Large intestine (tissue), 3 donors: ENCODE measurements at regions not wholly inside any gene's neighbourhood (a gene's known extent, or its start where the extent isn't known, plus 50 kb on each side); places are given as distances from the start of the nearest gene placed in this dataset.

Experiments used
- DNase-seq, 2 donors: peaks; one replicate each; pipeline versions ENCODE4 v3.0.0 to v3.0.0-alpha.2; 2013
- H3K27ac ChIP-seq: one replicate; pipeline ENCODE4 v1.5.1; 2013; ENCODE audit warnings: low read length
- H3K27me3 ChIP-seq: 2 replicates; pipeline ENCODE4 v1.6.1; 2013; ENCODE audit warnings: low read length; ENCODE audit not compliant: control insufficient read depth, insufficient read depth
- H3K36me3 ChIP-seq: 2 replicates; pipeline ENCODE4 v1.6.1; 2013; ENCODE audit warnings: low read length; ENCODE audit not compliant: control insufficient read depth, insufficient read depth
- H3K4me1 ChIP-seq: one replicate; pipeline ENCODE4 v1.6.1; 2013; ENCODE audit warnings: low read length; ENCODE audit not compliant: control insufficient read depth, insufficient read depth
- H3K4me3 ChIP-seq: one replicate; pipeline ENCODE4 v1.5.1; 2013; ENCODE audit warnings: low read length
- H3K9me3 ChIP-seq: one replicate; pipeline ENCODE4 v1.6.1; 2013; ENCODE audit warnings: mild to moderate bottlenecking, low read depth, low read length, moderate library complexity; ENCODE audit not compliant: control insufficient read depth
- WGBS: methylation state at CpG from one replicate; pipeline ENCODE4 v1.1.5; 2013; ENCODE audit warnings: low lambda C conversion rate; ENCODE audit not compliant: insufficient coverage; 5-methylcytosine and 5-hydroxymethylcytosine counted together

DNA sequence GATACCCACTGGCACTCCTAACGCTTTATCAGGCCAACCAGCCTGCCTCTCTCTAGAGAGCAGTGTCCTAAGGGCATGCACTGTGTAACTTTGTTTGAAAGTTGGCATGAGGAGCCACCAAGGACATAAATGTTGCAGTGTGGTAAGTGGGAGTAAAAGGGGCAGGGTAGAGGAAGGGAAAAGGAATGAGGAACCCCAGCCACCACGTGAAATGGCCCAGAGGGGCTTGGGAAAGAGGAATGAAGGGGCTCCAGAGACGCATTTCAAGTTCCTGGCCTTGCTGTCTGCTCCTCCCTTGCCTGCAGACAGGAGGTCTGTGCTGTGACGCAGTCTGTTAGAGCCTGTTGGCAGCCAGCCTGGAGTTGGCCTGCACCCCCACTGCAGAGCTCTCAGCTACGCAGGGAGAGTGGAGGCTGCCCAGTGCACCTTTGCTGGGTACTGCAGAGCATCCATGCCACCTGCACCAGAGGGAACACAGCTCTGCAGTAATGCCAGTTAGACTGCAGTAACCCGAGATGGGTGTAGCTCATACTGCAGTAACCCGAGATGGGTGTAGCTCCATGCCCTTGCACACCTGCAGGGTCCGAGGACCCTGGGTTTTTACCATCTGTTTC, 86.8 kb upstream of the SNAP25 start:
- H3K4me1 ChIP-seq = no peaks in the 10 kb centered on the region
- no CpG with 5 or more reads among the region's 8 CpGs for WGBS
- no peaks in the 10 kb centered on the region for H3K27me3 ChIP-seq
- H3K9me3 ChIP-seq = no peaks in the 10 kb centered on the region
- H3K4me3 ChIP-seq = no peak overlapping the region
- H3K27ac ChIP-seq = no peak overlapping the region
- H3K36me3 ChIP-seq = no peaks in the 10 kb centered on the region
- peak; percentile 11 to 15 for DNase-seq

DNA sequence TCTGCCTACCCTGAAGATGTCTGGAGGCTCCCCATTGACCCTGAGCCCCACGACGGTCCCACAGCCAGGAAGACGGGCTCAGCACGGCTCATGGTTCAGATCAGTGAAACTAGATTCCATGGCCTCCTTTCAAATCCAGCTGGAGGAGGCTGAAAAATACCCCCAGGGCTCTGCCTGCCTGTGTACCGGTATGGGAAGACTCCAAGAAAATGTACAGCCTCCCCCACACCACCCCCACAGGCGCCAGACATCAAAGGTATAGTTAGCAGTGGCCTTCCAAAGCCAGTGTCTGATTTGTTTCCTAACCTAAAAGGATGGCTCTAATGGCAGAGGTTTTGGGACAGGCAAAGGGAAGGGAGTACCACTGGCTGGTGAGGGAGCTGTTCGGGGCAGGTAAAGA, 86.2 kb upstream of the SNAP25 start:
- no peak overlapping the region for H3K4me3 ChIP-seq
- H3K4me1 ChIP-seq = no peaks in the 10 kb centered on the region
- DNase-seq = no peak
- no peak overlapping the region for H3K27ac ChIP-seq
- H3K27me3 ChIP-seq = no peaks in the 10 kb centered on the region
- no peaks in the 10 kb centered on the region for H3K36me3 ChIP-seq
- no peaks in the 10 kb centered on the region for H3K9me3 ChIP-seq
- no CpG with 5 or more reads among the region's 7 CpGs for WGBS

DNA sequence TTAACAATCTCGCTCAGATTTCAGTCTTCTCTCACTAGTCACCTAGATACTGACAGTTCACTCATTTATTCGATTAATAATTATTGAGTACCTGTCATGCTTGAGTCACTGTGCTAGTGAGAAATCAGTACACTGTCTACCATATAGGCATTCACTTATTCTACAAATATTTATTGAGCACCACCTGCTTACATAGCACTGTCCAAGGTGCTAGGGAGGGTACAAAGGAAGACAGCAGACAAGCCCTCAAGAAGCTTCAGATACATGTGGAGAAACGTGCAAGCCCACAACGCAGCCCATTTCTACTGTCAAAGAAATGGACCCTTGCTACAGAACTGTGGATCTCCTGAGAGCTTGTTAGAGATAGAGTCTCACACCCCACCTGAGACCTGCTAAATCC, 85.1 kb upstream of the SNAP25 start:
- H3K36me3 ChIP-seq = no peaks in the 10 kb centered on the region
- WGBS = 83% methylated on average over 1 of the region's 4 CpGs
- no peaks in the 10 kb centered on the region for H3K9me3 ChIP-seq
- no peaks in the 10 kb centered on the region for H3K27me3 ChIP-seq
- no peak overlapping the region for H3K4me3 ChIP-seq
- no peaks in the 10 kb centered on the region for H3K4me1 ChIP-seq
- DNase-seq = no peak
- H3K27ac ChIP-seq = no peak overlapping the region

DNA sequence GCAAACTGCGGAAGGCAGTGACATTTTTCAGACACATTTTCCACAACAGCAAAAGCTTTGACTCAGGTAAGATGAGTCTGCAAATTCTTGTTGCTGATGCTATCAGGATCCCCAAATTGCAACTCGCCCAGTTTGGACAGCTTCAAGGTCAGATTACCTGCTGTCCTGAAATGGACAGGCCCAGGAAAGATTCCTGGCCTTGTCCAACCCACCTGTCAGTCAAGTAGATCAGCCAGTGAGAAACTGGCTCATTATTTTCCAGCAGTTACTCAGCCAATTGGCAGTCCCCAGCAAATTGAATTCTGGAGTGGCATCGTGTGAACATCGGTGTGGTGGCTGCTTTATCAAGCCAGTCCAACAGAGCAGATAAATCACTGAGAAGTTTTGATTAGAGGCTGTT, 84.5 kb upstream of the SNAP25 start:
- Histone ChIP-seq H3K4me3 (no peak overlapping the region), H3K4me1 (no peaks in the 10 kb centered on the region), H3K9me3 (no peaks in the 10 kb centered on the region), H3K27ac (no peak overlapping the region), H3K27me3 (no peaks in the 10 kb centered on the region), H3K36me3 (no peaks in the 10 kb centered on the region)
- no peak for DNase-seq
- WGBS = no CpG with 5 or more reads among the region's 4 CpGs

DNA sequence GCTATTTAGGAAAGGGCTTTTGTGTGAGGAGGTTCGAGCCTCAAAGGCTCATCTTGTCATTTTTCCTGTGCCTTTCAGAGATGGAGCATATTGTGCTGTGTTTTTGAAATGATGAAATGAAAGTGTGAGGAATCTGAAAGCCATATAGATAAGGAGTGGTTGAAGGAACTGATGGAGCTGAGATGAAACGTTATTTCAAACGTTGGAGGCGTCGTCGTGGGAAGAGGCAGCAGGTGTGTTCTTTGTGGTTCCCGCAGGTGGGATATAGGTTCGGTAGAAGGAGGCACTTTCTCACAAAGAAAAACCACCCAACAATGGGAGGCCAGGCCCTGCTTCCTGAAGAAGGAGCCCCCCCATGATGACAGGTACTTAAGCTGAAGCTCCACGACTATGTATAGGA, 83.2 kb upstream of the SNAP25 start:
- no peaks in the 10 kb centered on the region for H3K9me3 ChIP-seq
- no peaks in the 10 kb centered on the region for H3K27me3 ChIP-seq
- WGBS = no CpG with 5 or more reads among the region's 9 CpGs
- H3K27ac ChIP-seq = no peak overlapping the region
- no peak overlapping the region for H3K4me3 ChIP-seq
- H3K4me1 ChIP-seq = no peaks in the 10 kb centered on the region
- no peaks in the 10 kb centered on the region for H3K36me3 ChIP-seq
- no peak for DNase-seq

DNA sequence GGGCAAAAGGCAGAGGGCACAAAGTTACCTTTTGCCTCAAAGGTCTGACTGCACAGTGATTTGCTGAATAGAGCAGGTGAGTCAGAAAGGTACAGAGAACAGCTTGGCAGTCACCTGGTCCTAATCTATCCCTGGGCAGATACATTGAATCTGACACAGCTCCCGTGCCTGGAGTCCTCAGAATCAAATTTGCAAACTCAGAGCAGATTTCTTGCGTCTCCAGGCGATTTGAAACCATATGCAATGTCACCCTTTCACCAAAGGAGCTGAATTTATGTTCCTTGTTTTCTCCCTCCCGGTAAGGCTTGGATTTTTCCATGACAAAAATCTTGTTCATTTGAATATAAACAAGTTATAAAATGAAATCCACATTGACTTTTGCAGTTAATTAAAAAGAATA, 81.6 kb upstream of the SNAP25 start:
- no peak overlapping the region for H3K4me3 ChIP-seq
- H3K4me1 ChIP-seq = no peaks in the 10 kb centered on the region
- H3K27me3 ChIP-seq = no peaks in the 10 kb centered on the region
- no peak overlapping the region for H3K27ac ChIP-seq
- no peaks in the 10 kb centered on the region for H3K9me3 ChIP-seq
- no peak for DNase-seq
- H3K36me3 ChIP-seq = no peaks in the 10 kb centered on the region
- WGBS = 80% methylated on average over 1 of the region's 4 CpGs

DNA sequence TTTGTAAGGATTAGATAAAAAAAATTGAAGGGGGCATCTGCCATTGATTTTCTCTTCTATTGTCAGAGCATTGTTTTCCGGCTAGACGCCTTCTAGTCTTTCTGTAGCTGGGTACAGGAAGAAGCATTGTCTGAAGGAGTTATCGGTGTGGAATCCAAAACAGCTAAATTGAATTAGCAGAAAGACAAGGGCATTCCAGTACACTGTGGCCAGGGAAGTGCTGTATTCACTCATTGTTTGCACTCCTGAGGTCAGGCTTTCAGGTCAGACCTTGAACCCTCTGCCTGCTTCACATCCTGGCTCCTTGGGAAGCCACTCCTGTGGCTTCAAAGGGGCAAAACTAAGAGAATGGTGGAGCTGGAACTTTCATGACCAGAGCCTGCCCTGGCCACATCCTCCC, 81.1 kb upstream of the SNAP25 start:
- no peak overlapping the region for H3K27ac ChIP-seq
- no peaks in the 10 kb centered on the region for H3K27me3 ChIP-seq
- WGBS = 60% methylated on average over 1 of the region's 3 CpGs
- H3K4me3 ChIP-seq = no peak overlapping the region
- DNase-seq = no peak
- H3K36me3 ChIP-seq = no peaks in the 10 kb centered on the region
- H3K9me3 ChIP-seq = no peaks in the 10 kb centered on the region
- no peaks in the 10 kb centered on the region for H3K4me1 ChIP-seq

DNA sequence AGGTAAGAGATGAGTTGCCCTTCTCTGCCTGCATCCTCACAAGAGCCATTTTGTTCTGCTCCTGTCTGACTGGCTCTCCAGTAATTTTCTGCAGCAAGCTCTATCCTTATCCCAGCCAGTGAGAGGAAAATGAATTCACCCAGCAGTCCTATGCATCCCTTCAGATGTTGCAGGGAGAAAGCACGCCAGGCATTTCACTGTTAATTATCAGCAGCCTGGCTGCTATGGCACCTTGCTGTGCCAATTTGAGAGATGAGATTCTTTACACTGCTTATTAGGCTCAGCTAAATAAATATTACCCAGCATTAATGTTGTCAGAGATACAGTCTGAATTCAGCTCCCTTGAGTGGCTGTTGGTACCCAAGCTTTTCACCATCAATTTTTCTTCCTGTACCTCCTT, 61.1 kb upstream of the SNAP25 start:
- no peak for DNase-seq
- Histone ChIP-seq H3K4me1 (no peaks in the 10 kb centered on the region), H3K9me3 (no peaks in the 10 kb centered on the region), H3K27me3 (no peaks in the 10 kb centered on the region), H3K36me3 (no peaks in the 10 kb centered on the region), H3K27ac (no peak overlapping the region), H3K4me3 (no peak overlapping the region)
- no CpG with 5 or more reads among the region's 1 CpG for WGBS

DNA sequence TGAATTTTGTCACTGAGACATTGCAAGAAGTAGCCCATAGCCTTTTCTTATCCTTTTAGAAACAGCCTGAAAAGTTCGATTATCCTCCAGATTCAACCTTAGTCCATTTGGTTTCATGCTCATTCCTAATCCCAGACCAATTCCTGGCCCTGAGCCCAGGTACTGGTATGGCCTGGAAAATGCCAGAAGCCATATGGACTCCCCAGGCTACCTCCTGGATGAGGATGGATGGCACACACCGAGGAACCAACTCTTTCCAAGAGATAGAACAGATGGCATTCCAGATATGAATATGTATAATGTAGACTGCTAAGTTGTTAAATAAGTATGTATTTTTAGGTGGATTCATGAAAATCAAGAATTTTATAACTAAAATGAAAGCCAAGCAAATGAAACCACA, 51.6 kb upstream of the SNAP25 start:
- no peaks in the 10 kb centered on the region for H3K9me3 ChIP-seq
- H3K36me3 ChIP-seq = no peaks in the 10 kb centered on the region
- H3K27me3 ChIP-seq = peaks cover 11% of the 10 kb centered on the region
- DNase-seq = no peak
- no peaks in the 10 kb centered on the region for H3K4me1 ChIP-seq
- no peak overlapping the region for H3K4me3 ChIP-seq
- WGBS = 100% methylated on average over 1 of the region's 2 CpGs
- no peak overlapping the region for H3K27ac ChIP-seq

DNA sequence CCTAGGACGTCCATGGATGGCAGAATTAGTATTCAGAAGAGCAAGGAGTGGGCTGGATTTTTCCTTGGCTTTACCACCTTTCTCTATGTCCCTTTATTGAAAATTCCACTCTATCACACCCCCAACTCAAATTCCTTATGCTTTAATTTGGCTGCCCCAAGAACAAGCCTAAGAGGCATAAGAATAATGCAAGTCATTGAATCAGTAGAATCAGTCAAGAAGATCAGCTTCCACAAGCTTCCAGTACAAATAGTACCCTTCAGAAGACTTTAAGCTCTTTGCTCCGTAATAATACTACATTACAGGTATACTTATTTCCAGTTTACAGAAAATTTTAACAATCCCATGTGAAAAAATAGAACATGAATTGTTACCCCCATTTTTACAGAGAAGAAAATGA, 51.0 kb upstream of the SNAP25 start:
- H3K9me3 ChIP-seq = no peaks in the 10 kb centered on the region
- H3K4me3 ChIP-seq = no peak overlapping the region
- no peak for DNase-seq
- peaks cover 15% of the 10 kb centered on the region for H3K27me3 ChIP-seq
- H3K27ac ChIP-seq = no peak overlapping the region
- whole genome bisulfite sequencing = no CpG with 5 or more reads among the region's 2 CpGs
- H3K4me1 ChIP-seq = no peaks in the 10 kb centered on the region
- H3K36me3 ChIP-seq = no peaks in the 10 kb centered on the region
